H9 (cell line): ENCODE measurements at regions not wholly inside any gene's neighbourhood (a gene's known extent, or its start where the extent isn't known, plus 50 kb on each side); places are given as distances from the start of the nearest gene placed in this dataset.

Source experiments
- DNase-seq: peaks from one replicate; pipeline ENCODE4 v3.0.0-alpha.2; 2017
- H2AFZ ChIP-seq: one replicate; pipeline ENCODE4 v1.6.1; 2013; ENCODE audit warnings: mild to moderate bottlenecking, low read length, control low read depth, moderate library complexity
- H2AK5ac ChIP-seq: 2 replicates; pipeline ENCODE4 v1.6.1; 2013; ENCODE audit warnings: low read length, control low read depth, mixed read lengths; ENCODE audit not compliant: insufficient read length
- H2BK120ac ChIP-seq: one replicate; pipeline ENCODE4 v1.6.1; 2013; ENCODE audit warnings: low read depth, mild to moderate bottlenecking, low read length, control low read depth, inconsistent platforms; ENCODE audit not compliant: poor library complexity, severe bottlenecking
- H2BK12ac ChIP-seq: 2 replicates; pipeline ENCODE4 v1.6.1; 2013; ENCODE audit warnings: low read length, control low read depth, mixed read lengths, low read depth; ENCODE audit not compliant: insufficient read length
- H2BK15ac ChIP-seq: 2 replicates; pipeline ENCODE4 v1.6.1; 2013; ENCODE audit warnings: low read depth, low read length, control low read depth
- H2BK20ac ChIP-seq: one replicate; pipeline ENCODE4 v1.6.1; 2013; ENCODE audit warnings: low read depth, mild to moderate bottlenecking, low read length, control low read depth, inconsistent platforms; ENCODE audit not compliant: poor library complexity, severe bottlenecking
- H2BK5ac ChIP-seq: 2 replicates; pipeline ENCODE4 v1.6.1; 2013; ENCODE audit warnings: low read length, control low read depth, mixed read lengths; ENCODE audit not compliant: insufficient read length
- H3K14ac ChIP-seq: 2 replicates; pipeline ENCODE4 v1.6.1; 2013; ENCODE audit warnings: low read length, control low read depth; ENCODE audit not compliant: insufficient read depth
- H3K18ac ChIP-seq: 2 replicates; pipeline ENCODE4 v1.6.1; 2013; ENCODE audit warnings: low read depth, mild to moderate bottlenecking, mixed read lengths, low read length, control low read depth; ENCODE audit not compliant: insufficient read length
- H3K23ac ChIP-seq: 2 replicates; pipeline ENCODE4 v1.6.1; 2013; ENCODE audit warnings: low read length, control low read depth, mixed read lengths, low read depth; ENCODE audit not compliant: insufficient read length
- H3K23me2 ChIP-seq: 2 replicates; pipeline ENCODE4 v1.6.1; 2013; ENCODE audit warnings: low read depth, mild to moderate bottlenecking, mixed read lengths, low read length, control low read depth; ENCODE audit not compliant: insufficient read length, poor library complexity, severe bottlenecking
- H3K27ac ChIP-seq: 2 replicates; pipeline ENCODE4 v1.5.1; 2013; ENCODE audit warnings: low read length, control low read depth, mixed read lengths, low read depth; ENCODE audit not compliant: insufficient read length
- H3K27me3 ChIP-seq: 2 replicates; pipeline ENCODE4 v1.6.1; 2013; ENCODE audit warnings: low read length, control low read depth, inconsistent platforms; ENCODE audit not compliant: insufficient read depth
- H3K4ac ChIP-seq: 2 replicates; pipeline ENCODE4 v1.6.1; 2013; ENCODE audit warnings: low read depth, mild to moderate bottlenecking, control low read depth, inconsistent platforms, low read length, moderate library complexity
- H3K4me1 ChIP-seq: 2 replicates; pipeline ENCODE4 v1.6.1; 2013; ENCODE audit warnings: low read length, control low read depth, inconsistent platforms; ENCODE audit not compliant: insufficient read depth
- H3K4me2 ChIP-seq: 2 replicates; pipeline ENCODE4 v1.6.1; 2013; ENCODE audit warnings: low read length, control low read depth, mixed read lengths; ENCODE audit not compliant: insufficient read length, insufficient read depth
- H3K56ac ChIP-seq: 2 replicates; pipeline ENCODE4 v1.6.1; 2013; ENCODE audit warnings: low read depth, mild to moderate bottlenecking, mixed read lengths, low read length, control low read depth; ENCODE audit not compliant: insufficient read length
- H3K79me1 ChIP-seq: 2 replicates; pipeline ENCODE4 v1.6.1; 2013; ENCODE audit warnings: low read depth, mild to moderate bottlenecking, moderate library complexity, low read length, control low read depth, inconsistent platforms; ENCODE audit not compliant: insufficient read depth, poor library complexity, severe bottlenecking
- H3K79me2 ChIP-seq: 2 replicates; pipeline ENCODE4 v1.6.1; 2013; ENCODE audit warnings: low read length, control low read depth, inconsistent platforms; ENCODE audit not compliant: insufficient read depth
- H3K9ac ChIP-seq: 2 replicates; pipeline ENCODE4 v1.6.1; 2013; ENCODE audit warnings: low read length, control low read depth, mixed read lengths; ENCODE audit not compliant: insufficient read length; ENCODE audit errors: extremely low read depth
- H3K9me3 ChIP-seq: one replicate; pipeline ENCODE4 v1.6.1; 2013; ENCODE audit warnings: low read depth, low read length, inconsistent platforms; ENCODE audit not compliant: control insufficient read depth
- H3T11ph ChIP-seq: one replicate; pipeline ENCODE4 v1.6.1; 2013; ENCODE audit warnings: mild to moderate bottlenecking, low read length, control low read depth, inconsistent platforms
- H4K20me1 ChIP-seq: one replicate; pipeline ENCODE4 v1.6.1; 2013; ENCODE audit not compliant: control insufficient read depth, insufficient read length, insufficient read depth
- H4K5ac ChIP-seq: 2 replicates; pipeline ENCODE4 v1.6.1; 2013; ENCODE audit warnings: low read depth, mild to moderate bottlenecking, mixed read lengths, low read length, control low read depth; ENCODE audit not compliant: insufficient read length
- H4K8ac ChIP-seq: replicated peaks from 2 replicates; pipeline ENCODE4 v1.6.1; 2013; ENCODE audit warnings: low read length, control low read depth, mixed read lengths, low read depth; ENCODE audit not compliant: insufficient read length
- H4K91ac ChIP-seq: 2 replicates; pipeline ENCODE4 v1.6.1; 2013; ENCODE audit warnings: low read depth, mild to moderate bottlenecking, moderate library complexity, mixed read lengths, low read length, control low read depth; ENCODE audit not compliant: insufficient read length
- H3K27ac Mint-ChIP-seq, 3 experiments: 2 replicates in 2 of 3; 3 replicates in 1 of 3; pipeline ENCODE4 v1.8.0; 2020 to 2021; ENCODE audit warnings: mixed read lengths in 3 of 3, mild to moderate bottlenecking in 1 of 3, moderate library complexity in 1 of 3
- H3K27me3 Mint-ChIP-seq: 2 replicates; pipeline ENCODE4 v1.8.0; 2021; ENCODE audit warnings: low read depth, mild to moderate bottlenecking, moderate library complexity, mixed read lengths
- H3K36me3 Mint-ChIP-seq, 3 experiments: 2 replicates in 2 of 3; 3 replicates in 1 of 3; pipeline ENCODE4 v1.8.0; 2020 to 2021; ENCODE audit warnings: low read depth in 3 of 3, mixed read lengths in 3 of 3; ENCODE audit not compliant: insufficient read depth in 1 of 3
- H3K4me1 Mint-ChIP-seq, 2 experiments: 2 replicates each; pipeline ENCODE4 v1.8.0; 2020; ENCODE audit warnings: mixed read lengths in 2 of 2
- H3K4me3 Mint-ChIP-seq, 2 experiments: 2 replicates in 1 of 2; 3 replicates in 1 of 2; pipeline ENCODE4 v1.8.0; 2020 to 2021; ENCODE audit warnings: mild to moderate bottlenecking in 2 of 2, mixed read lengths in 2 of 2, moderate library complexity in 1 of 2
- H3K9me3 Mint-ChIP-seq, 2 experiments: 2 replicates in 1 of 2; 3 replicates in 1 of 2; pipeline ENCODE4 v1.8.0; 2020; ENCODE audit warnings: mild to moderate bottlenecking in 2 of 2, mixed read lengths in 2 of 2, moderate library complexity in 1 of 2
- CTCF ChIP-seq: fragments of 200-600 bp; sonication (generic); conservative IDR thresholded peaks from 3 replicates; pipeline ENCODE4 v1.8.0; 2021; ENCODE audit warnings: antibody characterized with exemption, mild to moderate bottlenecking
- WGBS: extraction: QIAGEN DNeasy Blood & Tissue Kit; methylation state at CpG from one replicate; pipeline ENCODE4 v1.1.7; 2013; ENCODE audit warnings: missing lambda C conversion rate, low lambda C conversion rate, mixed read lengths; ENCODE audit not compliant: insufficient read length; ENCODE audit errors: extremely low coverage; 5-methylcytosine and 5-hydroxymethylcytosine counted together

- Mint-ChIP-seq H3K27me3 (peaks cover 1% of the 10 kb centered on the region; the same call in 1 of the 2 replicates), H3K27ac (no peak overlapping the region; a peak in 1 of 7 replicates), H3K4me3 (no peak overlapping the region), H3K4me1 (peaks cover 20 to 39% of the 10 kb centered on the region in 2 experiments), H3K36me3 (no peaks in the 10 kb centered on the region; a peak in 1 of 7 replicates), H3K9me3 (no peaks in the 10 kb centered on the region; a peak in 1 of 5 replicates)
- Histone ChIP-seq H3K23me2 (no peaks in the 10 kb centered on the region), H2BK12ac (no peak overlapping the region), H3K79me2 (no peaks in the 10 kb centered on the region), H3K23ac (no peak overlapping the region), H2BK120ac (no peak overlapping the region), H4K8ac (no peak overlapping the region), H3K27me3 (no peaks in the 10 kb centered on the region), H2AK5ac (no peak overlapping the region), H4K5ac (no peak overlapping the region), H3T11ph (no peak overlapping the region), H4K91ac (no peak overlapping the region), H3K18ac (no peak overlapping the region), H3K79me1 (no peaks in the 10 kb centered on the region), H3K4ac (no peak overlapping the region), H2AFZ (no peak overlapping the region), H3K56ac (no peak overlapping the region), H2BK20ac (no peak overlapping the region), H4K20me1 (no peaks in the 10 kb centered on the region), H3K4me1 (no peaks in the 10 kb centered on the region), H3K9ac (no peak overlapping the region), H2BK15ac (no peak overlapping the region), H2BK5ac (no peak overlapping the region), H3K14ac (no peak overlapping the region), H3K27ac (no peak overlapping the region), H3K4me2 (no peak overlapping the region), H3K9me3 (no peaks in the 10 kb centered on the region)
- no peak for TF ChIP-seq CTCF
- no CpG with 5 or more reads among the region's 8 CpGs for WGBS
- no peak for DNase-seq
These were observed 238.2 kb downstream of the SYK start for GRCh38 chr9:91039835-91040140.
